ENCODE measurements at regions not wholly inside any gene's neighbourhood (a gene's known extent, or its start where the extent isn't known, plus 50 kb on each side); places are given as distances from the start of the nearest gene placed in this dataset.

DNA sequence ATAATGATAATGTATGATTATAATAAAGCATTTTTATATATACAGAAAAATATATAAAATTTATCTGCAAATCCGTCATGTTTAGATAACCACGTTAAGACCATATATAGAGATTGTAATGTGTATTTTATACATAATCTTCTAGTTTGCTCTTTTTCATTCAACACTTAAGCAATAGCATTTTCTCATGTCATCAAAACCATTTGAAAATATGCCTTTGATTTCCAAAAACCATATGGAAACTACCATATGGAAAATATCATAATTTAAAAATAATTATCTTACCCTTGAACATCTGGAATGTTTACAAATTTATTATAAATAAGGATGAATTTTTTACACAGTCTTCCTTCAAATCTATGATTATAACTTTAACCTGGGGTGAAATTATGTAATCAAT, 250.4 kb upstream of the NPSR1 start:
- H3K27me3 ChIP-seq = no peaks in the 10 kb centered on the region
- H3K4me2 ChIP-seq = no peak overlapping the region
- no peaks in the 10 kb centered on the region for H3K79me2 ChIP-seq
- 61% methylated on average over 2 of the region's 2 CpGs for whole genome bisulfite sequencing (ENCODE audit: low lambda C conversion rate, missing lambda C conversion rate)
- no peaks in the 10 kb centered on the region for H3K9me3 ChIP-seq (ENCODE audit: low read depth)
- no peaks in the 10 kb centered on the region for H4K20me1 ChIP-seq (ENCODE audit: insufficient read depth, poor library complexity, severe bottlenecking)
- no peaks in the 10 kb centered on the region for H3K4me1 ChIP-seq (ENCODE audit: insufficient read depth)
- H3K36me3 ChIP-seq (replicated peaks; ENCODE audit: insufficient read depth, low read depth) = no peaks in the 10 kb centered on the region
- no peak overlapping the region for H3K4me3 ChIP-seq
- TF ChIP-seq, protein P1, sequence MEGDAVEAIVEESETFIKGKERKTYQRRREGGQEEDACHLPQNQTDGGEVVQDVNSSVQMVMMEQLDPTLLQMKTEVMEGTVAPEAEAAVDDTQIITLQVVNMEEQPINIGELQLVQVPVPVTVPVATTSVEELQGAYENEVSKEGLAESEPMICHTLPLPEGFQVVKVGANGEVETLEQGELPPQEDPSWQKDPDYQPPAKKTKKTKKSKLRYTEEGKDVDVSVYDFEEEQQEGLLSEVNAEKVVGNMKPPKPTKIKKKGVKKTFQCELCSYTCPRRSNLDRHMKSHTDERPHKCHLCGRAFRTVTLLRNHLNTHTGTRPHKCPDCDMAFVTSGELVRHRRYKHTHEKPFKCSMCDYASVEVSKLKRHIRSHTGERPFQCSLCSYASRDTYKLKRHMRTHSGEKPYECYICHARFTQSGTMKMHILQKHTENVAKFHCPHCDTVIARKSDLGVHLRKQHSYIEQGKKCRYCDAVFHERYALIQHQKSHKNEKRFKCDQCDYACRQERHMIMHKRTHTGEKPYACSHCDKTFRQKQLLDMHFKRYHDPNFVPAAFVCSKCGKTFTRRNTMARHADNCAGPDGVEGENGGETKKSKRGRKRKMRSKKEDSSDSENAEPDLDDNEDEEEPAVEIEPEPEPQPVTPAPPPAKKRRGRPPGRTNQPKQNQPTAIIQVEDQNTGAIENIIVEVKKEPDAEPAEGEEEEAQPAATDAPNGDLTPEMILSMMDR (IDR thresholded peaks at IDR 0.05; ENCODE audit: poor library complexity) = no peak
- TF ChIP-seq EZH2phosphoT487 (IDR thresholded peaks at IDR 0.05; ENCODE audit: low read depth, severe bottlenecking, unreplicated experiment) (no peak), EZH2 (IDR thresholded peaks at IDR 0.05; ENCODE audit: borderline replicate concordance) (no peak)
- no peak overlapping the region for H3K27ac ChIP-seq
- no peak overlapping the region for H2AFZ ChIP-seq
- no peaks in the 10 kb centered on the region for H3K9me2 ChIP-seq (replicated peaks; ENCODE audit: insufficient read depth)
- no peak for DNase-seq (ENCODE audit: low spot score)

DNA sequence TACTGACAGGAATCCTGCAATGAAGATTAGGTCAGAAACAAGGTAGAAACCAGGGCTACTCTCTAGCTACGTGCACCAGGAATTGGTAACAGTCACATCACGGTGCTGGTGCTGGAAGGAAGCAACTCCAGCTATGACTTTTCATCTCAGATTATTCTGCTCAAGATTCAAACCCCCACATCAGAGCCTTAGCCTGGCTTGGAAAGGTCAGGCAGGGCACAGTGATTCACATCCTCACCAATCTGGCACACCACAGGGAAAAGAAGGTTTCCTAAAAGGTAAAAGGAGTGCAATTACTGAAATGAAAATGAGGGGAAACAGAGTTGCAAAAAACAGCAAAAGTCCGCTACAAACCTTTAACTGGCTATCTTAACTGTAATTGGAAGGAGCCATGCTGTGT, 240.2 kb upstream of the NPSR1 start:
- DNase-seq (ENCODE audit: low spot score) = no peak
- Histone ChIP-seq H3K9me3 (ENCODE audit: low read depth) (no peaks in the 10 kb centered on the region), H3K4me2 (no peak overlapping the region), H2AFZ (no peak overlapping the region), H3K27me3 (no peaks in the 10 kb centered on the region), H4K20me1 (ENCODE audit: insufficient read depth, poor library complexity, severe bottlenecking) (no peaks in the 10 kb centered on the region), H3K36me3 (replicated peaks; ENCODE audit: insufficient read depth, low read depth) (no peaks in the 10 kb centered on the region), H3K4me1 (ENCODE audit: insufficient read depth) (no peaks in the 10 kb centered on the region), H3K9me2 (replicated peaks; ENCODE audit: insufficient read depth) (no peaks in the 10 kb centered on the region), H3K27ac (no peak overlapping the region), H3K79me2 (no peaks in the 10 kb centered on the region), H3K4me3 (no peak overlapping the region)
- 84% methylated on average over 3 of the region's 3 CpGs for WGBS (ENCODE audit: low lambda C conversion rate, missing lambda C conversion rate)
- no peak for TF ChIP-seq EZH2 (IDR thresholded peaks at IDR 0.05; ENCODE audit: borderline replicate concordance)
- TF ChIP-seq, protein P1 (IDR thresholded peaks at IDR 0.05; ENCODE audit: poor library complexity) = no peak
- no peak for TF ChIP-seq EZH2phosphoT487 (IDR thresholded peaks at IDR 0.05; ENCODE audit: low read depth, severe bottlenecking, unreplicated experiment)

DNA sequence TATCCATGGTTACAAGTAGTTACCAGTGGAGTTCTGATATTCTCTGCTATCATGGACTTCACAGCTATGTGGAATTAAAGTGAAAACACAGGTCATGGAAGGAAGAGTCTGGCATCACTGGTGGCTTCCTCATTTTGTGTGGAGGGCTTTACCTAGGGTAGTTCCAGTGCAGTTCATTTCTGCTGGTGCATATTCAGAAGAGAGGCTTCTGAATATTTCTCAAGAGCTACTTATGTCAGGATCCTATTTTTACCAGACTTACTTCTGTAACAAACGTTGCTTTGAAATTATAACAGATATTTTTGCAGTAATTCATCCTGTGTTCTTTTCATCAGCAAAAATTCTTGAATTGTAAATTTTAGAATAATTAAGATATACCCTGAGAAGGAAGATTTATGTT, 236.5 kb upstream of the NPSR1 start:
- Histone ChIP-seq H3K36me3 (replicated peaks; ENCODE audit: insufficient read depth, low read depth) (no peaks in the 10 kb centered on the region), H3K27me3 (no peaks in the 10 kb centered on the region), H3K4me2 (no peak overlapping the region), H3K79me2 (no peaks in the 10 kb centered on the region), H3K9me3 (ENCODE audit: low read depth) (no peaks in the 10 kb centered on the region), H3K9me2 (replicated peaks; ENCODE audit: insufficient read depth) (no peaks in the 10 kb centered on the region), H2AFZ (no peak overlapping the region), H3K4me1 (ENCODE audit: insufficient read depth) (no peaks in the 10 kb centered on the region), H4K20me1 (ENCODE audit: insufficient read depth, poor library complexity, severe bottlenecking) (no peaks in the 10 kb centered on the region), H3K27ac (no peak overlapping the region), H3K4me3 (no peak overlapping the region)
- WGBS (ENCODE audit: low lambda C conversion rate, missing lambda C conversion rate) = 70% methylated on average over 1 of the region's 1 CpG
- TF ChIP-seq EZH2 (IDR thresholded peaks at IDR 0.05; ENCODE audit: borderline replicate concordance) (no peak), EZH2phosphoT487 (IDR thresholded peaks at IDR 0.05; ENCODE audit: low read depth, severe bottlenecking, unreplicated experiment) (no peak)
- TF ChIP-seq, protein P1 (IDR thresholded peaks at IDR 0.05; ENCODE audit: poor library complexity) = no peak
- no peak for DNase-seq (ENCODE audit: low spot score)

DNA sequence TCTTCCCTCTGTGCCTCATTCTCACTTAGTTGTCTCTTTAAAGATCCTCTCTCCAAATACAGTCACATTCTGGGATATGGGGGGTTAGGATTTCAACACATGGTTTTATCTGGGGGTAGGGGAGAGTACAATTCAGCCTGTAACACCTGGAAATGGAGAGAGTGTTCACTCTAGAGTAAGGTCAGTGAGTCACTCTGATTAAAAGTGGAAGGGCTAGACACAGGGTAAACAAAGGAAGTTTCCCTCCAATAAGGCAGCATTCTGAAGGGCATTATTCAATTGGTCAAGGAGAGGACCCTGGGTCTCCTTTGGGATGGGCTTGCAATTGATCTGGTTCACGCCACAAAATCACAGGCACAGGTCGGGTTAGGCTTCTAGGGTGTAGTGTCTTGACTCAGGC, 232.8 kb upstream of the NPSR1 start:
- DNase-seq (ENCODE audit: low spot score) = no peak
- Histone ChIP-seq H3K4me2 (no peak overlapping the region), H2AFZ (no peak overlapping the region), H4K20me1 (ENCODE audit: insufficient read depth, poor library complexity, severe bottlenecking) (no peaks in the 10 kb centered on the region), H3K27ac (no peak overlapping the region), H3K9me2 (replicated peaks; ENCODE audit: insufficient read depth) (no peaks in the 10 kb centered on the region), H3K4me1 (ENCODE audit: insufficient read depth) (no peaks in the 10 kb centered on the region), H3K79me2 (no peaks in the 10 kb centered on the region), H3K9me3 (ENCODE audit: low read depth) (no peaks in the 10 kb centered on the region), H3K36me3 (replicated peaks; ENCODE audit: insufficient read depth, low read depth) (no peaks in the 10 kb centered on the region), H3K27me3 (no peaks in the 10 kb centered on the region), H3K4me3 (no peak overlapping the region)
- TF ChIP-seq EZH2phosphoT487 (IDR thresholded peaks at IDR 0.05; ENCODE audit: low read depth, severe bottlenecking, unreplicated experiment) = no peak
- no peak for TF ChIP-seq EZH2 (IDR thresholded peaks at IDR 0.05; ENCODE audit: borderline replicate concordance)
- TF ChIP-seq, protein P1 (IDR thresholded peaks at IDR 0.05; ENCODE audit: poor library complexity) = no peak
- WGBS (ENCODE audit: low lambda C conversion rate, missing lambda C conversion rate) = 88% methylated on average over 2 of the region's 2 CpGs
